CD14-positive monocyte (primary cell): ENCODE measurements at regions not wholly inside any gene's neighbourhood (a gene's known extent, or its start where the extent isn't known, plus 50 kb on each side); places are given as distances from the start of the nearest gene placed in this dataset.

Experiments
- DNase-seq, 3 donors: peaks; one replicate each; pipeline ENCODE4 v3.0.0-alpha.2; 2011 to 2022
- H2AFZ ChIP-seq: 2 replicates; pipeline ENCODE4 v1.6.0; 2012; ENCODE audit warnings: mild to moderate bottlenecking, low read depth, low read length, inconsistent platforms; ENCODE audit not compliant: insufficient read depth, poor library complexity, severe bottlenecking
- H3K27ac ChIP-seq, 2 donors: 1 replicate in 1 of 2; 2 replicates in 1 of 2; pipeline ENCODE4 v1.5.1; 2012 to 2013; ENCODE audit warnings: low read length in 2 of 2, control low read depth in 1 of 2, inconsistent platforms in 1 of 2, low read depth in 1 of 2, mild to moderate bottlenecking in 1 of 2
- H3K27me3 ChIP-seq, 2 donors: one replicate each; pipeline versions ENCODE4 v1.6.0 to v1.6.1; 2011 to 2013; ENCODE audit warnings: low read length in 2 of 2; ENCODE audit not compliant: control insufficient read depth in 2 of 2, insufficient read depth in 2 of 2
- H3K36me3 ChIP-seq, 2 donors: replicated peaks in 1 of 2; 1 replicate in 1 of 2; 2 replicates in 1 of 2; pipeline versions ENCODE4 v1.5.1 to v1.6.1; 2012 to 2013; ENCODE audit warnings: low read length in 2 of 2, control low read depth in 1 of 2, inconsistent platforms in 1 of 2, mild to moderate bottlenecking in 1 of 2; ENCODE audit not compliant: insufficient read depth in 2 of 2, control insufficient read depth in 1 of 2
- H3K4me1 ChIP-seq, 2 donors: 1 replicate in 1 of 2; 2 replicates in 1 of 2; pipeline versions ENCODE4 v1.5.1 to v1.6.1; 2012 to 2013; ENCODE audit warnings: low read length in 2 of 2, control low read depth in 1 of 2, inconsistent platforms in 1 of 2, mild to moderate bottlenecking in 1 of 2, moderate library complexity in 1 of 2; ENCODE audit not compliant: insufficient read depth in 2 of 2, control insufficient read depth in 1 of 2
- H3K4me2 ChIP-seq: replicated peaks from 2 replicates; pipeline ENCODE3; 2012; ENCODE audit warnings: low read length, moderate library complexity, mild to moderate bottlenecking; ENCODE audit not compliant: poor library complexity, severe bottlenecking; ENCODE audit errors: extremely low read depth
- H3K4me3 ChIP-seq, 3 experiments: fragments of 200-600 bp in 1 of 3; sonication (generic) in 1 of 3; replicated peaks in 1 of 3; 1 replicate in 2 of 3; 2 replicates in 1 of 3; pipeline ENCODE4 v1.5.1; 2011 to 2013; ENCODE audit warnings: low read length in 3 of 3, mild to moderate bottlenecking in 3 of 3, control low read depth in 2 of 3, low read depth in 2 of 3, inconsistent platforms in 1 of 3, moderate library complexity in 1 of 3
- H3K79me2 ChIP-seq: 2 replicates; pipeline ENCODE4 v1.6.0; 2012; ENCODE audit warnings: mild to moderate bottlenecking, control low read depth, inconsistent platforms, low read length, moderate library complexity; ENCODE audit not compliant: insufficient read depth
- H3K9ac ChIP-seq: 2 replicates; pipeline ENCODE4 v1.6.0; 2017; ENCODE audit warnings: low read length, mild to moderate bottlenecking; ENCODE audit not compliant: insufficient read depth, poor library complexity, severe bottlenecking
- H3K9me3 ChIP-seq, 2 donors: replicated peaks in 1 of 2; 1 replicate in 1 of 2; 2 replicates in 1 of 2; pipeline versions ENCODE4 v1.5.1 to v1.6.1; 2012 to 2013; ENCODE audit warnings: low read length in 2 of 2, control low read depth in 1 of 2; ENCODE audit not compliant: control insufficient read depth in 1 of 2, insufficient read depth in 1 of 2
- H4K20me1 ChIP-seq: 2 replicates; pipeline ENCODE4 v1.6.0; 2012; ENCODE audit warnings: mild to moderate bottlenecking, low read length, control low read depth, moderate library complexity; ENCODE audit not compliant: insufficient read depth
- H3K27ac Mint-ChIP-seq, 7 donors: one replicate each; pipeline ENCODE4 v1.8.0; 2020; ENCODE audit warnings: mild to moderate bottlenecking in 7 of 7, mixed read lengths in 7 of 7, moderate library complexity in 6 of 7, inconsistent platforms in 2 of 7
- H3K27me3 Mint-ChIP-seq, 3 donors: one replicate each; pipeline ENCODE4 v1.8.0; 2021 to 2022; ENCODE audit warnings: low read depth in 3 of 3, mild to moderate bottlenecking in 3 of 3, mixed read lengths in 3 of 3, moderate library complexity in 3 of 3, inconsistent platforms in 1 of 3
- H3K36me3 Mint-ChIP-seq, 2 donors: one replicate each; pipeline ENCODE4 v1.8.0; 2020; ENCODE audit warnings: mixed read lengths in 2 of 2, inconsistent platforms in 1 of 2, mild to moderate bottlenecking in 1 of 2
- H3K4me1 Mint-ChIP-seq: one replicate; pipeline ENCODE4 v1.8.0; 2020; ENCODE audit warnings: mild to moderate bottlenecking, mixed read lengths
- H3K4me3 Mint-ChIP-seq, 2 donors: one replicate each; pipeline ENCODE4 v1.8.0; 2020; ENCODE audit warnings: mild to moderate bottlenecking in 2 of 2, mixed read lengths in 2 of 2, moderate library complexity in 1 of 2
- H3K9me3 Mint-ChIP-seq, 7 donors: one replicate each; pipeline ENCODE4 v1.8.0; 2020 to 2022; ENCODE audit warnings: mixed read lengths in 7 of 7, mild to moderate bottlenecking in 6 of 7, moderate library complexity in 6 of 7, inconsistent platforms in 2 of 7
- CTCF ChIP-seq: fragments of 200-600 bp; IDR thresholded peaks from one replicate; pipeline ENCODE4 v1.8.0; 2022; ENCODE audit warnings: antibody characterized with exemption, mild to moderate bottlenecking
- WGBS: methylation state at CpG from one replicate; pipeline ENCODE4 v1.1.5; 2013; ENCODE audit warnings: missing lambda C conversion rate; ENCODE audit not compliant: insufficient coverage; 5-methylcytosine and 5-hydroxymethylcytosine counted together
- intact Hi-C, 2 donors: fragments of 100-400 bp; cut with micrococcal nuclease; formaldehyde crosslinking; loops; one replicate each; pipeline versions ENCODE4 v1.15.0 to v1.15.1; 2023

DNA sequence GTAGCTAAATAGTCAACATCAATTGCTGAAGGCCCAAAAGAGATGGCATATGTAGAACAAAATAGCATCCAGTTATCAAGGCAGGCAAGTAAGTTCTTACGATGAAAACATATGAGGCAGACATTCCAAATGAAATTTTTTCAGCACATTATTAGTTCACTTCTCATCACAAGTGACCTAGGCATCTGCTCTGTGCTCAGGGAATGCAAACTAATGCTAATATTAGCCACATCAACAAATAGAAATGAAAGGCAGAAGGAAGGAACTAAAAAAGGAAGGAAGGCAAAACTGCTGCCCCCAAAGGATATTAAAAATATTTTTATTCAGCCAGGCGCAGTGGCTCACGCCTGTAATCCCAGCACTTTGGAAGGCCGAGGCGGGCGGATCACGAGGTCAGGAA, 51.2 kb upstream of the ROCK1 start:
- Histone ChIP-seq H3K4me2 (peak overlapping the region; percentile 29), H3K36me3 (no peaks in the 10 kb centered on the region), H2AFZ (no peak overlapping the region), H3K9me3 (peaks cover 0 to 4% of the 10 kb centered on the region in 2 donors), H3K4me3 (peak overlapping the region in 1 of 3 experiments; percentile 29), H4K20me1 (no peaks in the 10 kb centered on the region), H3K4me1 (peaks cover 34 to 41% of the 10 kb centered on the region in 2 donors), H3K27me3 (no peaks in the 10 kb centered on the region), H3K9ac (no peak overlapping the region), H3K27ac (peak overlapping the region; percentile 67 to 90), H3K79me2 (no peaks in the 10 kb centered on the region)
- DNase-seq = no peak
- Mint-ChIP-seq H3K36me3 (no peaks in the 10 kb centered on the region), H3K9me3 (peaks cover 0 to 5% (median 0%) of the 10 kb centered on the region in 7 donors), H3K4me3 (peak overlapping the region in 1 of 2 donors; percentile 8), H3K4me1 (peaks cover 28% of the 10 kb centered on the region), H3K27me3 (peaks cover 0 to 2% (median 2%) of the 10 kb centered on the region in 3 donors), H3K27ac (peak overlapping the region; percentile 92 to 98 (median 96))
- no peak for TF ChIP-seq CTCF
- 67% methylated on average over 1 of the region's 7 CpGs for WGBS
- intact Hi-C loops = loop anchor here in 1 of 2 donors (10.0 kb wide), 1 partner anchor 48 kb away; the partner anchor contains the start of gene ROCK1

DNA sequence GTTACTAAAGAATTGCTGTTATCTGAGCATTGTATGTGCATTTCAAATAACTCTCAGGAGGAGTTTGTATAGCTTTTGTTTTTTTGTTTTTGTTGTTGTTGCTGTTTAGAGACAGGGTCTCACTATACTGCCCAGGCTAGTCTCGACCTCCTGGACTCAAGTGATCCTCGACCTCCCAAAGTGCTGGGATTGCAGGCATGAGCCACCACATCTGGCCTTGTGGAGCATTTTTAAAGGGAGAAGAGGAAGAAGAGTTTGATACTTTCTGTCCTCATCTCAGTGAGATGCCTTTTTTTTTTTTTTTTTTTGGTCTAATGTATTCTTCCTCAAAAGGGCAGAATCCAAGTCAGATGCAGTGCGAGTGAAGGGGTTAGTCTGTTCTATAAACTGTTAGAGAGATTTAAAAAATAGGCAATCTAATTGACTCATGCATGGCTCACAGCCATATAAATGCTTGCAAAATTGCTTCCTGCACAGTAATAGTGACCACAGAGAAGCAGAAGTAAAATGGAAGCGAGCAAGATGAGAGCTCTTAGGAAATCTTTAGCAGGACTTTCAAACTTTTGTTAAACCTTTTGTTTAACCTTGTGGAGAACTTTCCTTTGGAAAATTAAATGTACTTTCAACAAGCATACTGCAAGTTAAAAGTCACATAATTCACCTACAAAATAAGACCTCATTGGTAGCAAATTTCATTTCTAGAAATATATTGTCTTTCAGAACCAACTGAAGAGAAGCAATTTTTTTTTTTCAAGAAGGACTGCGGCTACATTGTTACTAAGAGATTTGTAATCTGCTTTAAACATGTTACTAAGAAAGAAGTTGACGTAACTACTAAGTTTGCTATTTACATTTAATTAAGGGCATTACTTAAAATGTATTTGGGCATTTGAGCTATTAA, 52.3 kb upstream of the ROCK1 start:
- DNase-seq = peak; percentile 93 to 98 (median 95)
- Histone ChIP-seq H3K27ac (peak overlapping the region; percentile 90), H3K4me3 (peak overlapping the region in 2 of 3 experiments; percentile 25 to 62), H2AFZ (no peak overlapping the region), H3K4me1 (peaks cover 34 to 41% of the 10 kb centered on the region in 2 donors), H3K9me3 (no peaks in the 10 kb centered on the region), H3K4me2 (peak overlapping the region; percentile 80), H3K27me3 (no peaks in the 10 kb centered on the region), H3K9ac (peak overlapping the region; percentile 43), H3K36me3 (no peaks in the 10 kb centered on the region), H4K20me1 (no peaks in the 10 kb centered on the region), H3K79me2 (no peaks in the 10 kb centered on the region)
- Mint-ChIP-seq H3K27me3 (peaks cover 0 to 2% (median 0%) of the 10 kb centered on the region in 3 donors), H3K4me3 (peak overlapping the region in 1 of 2 donors; percentile 74), H3K36me3 (no peaks in the 10 kb centered on the region), H3K9me3 (peaks cover 0 to 3% (median 0%) of the 10 kb centered on the region in 7 donors), H3K27ac (peak overlapping the region; percentile 92 to 98 (median 96)), H3K4me1 (peaks cover 30% of the 10 kb centered on the region)
- intact Hi-C loops = loop anchor here (1.0 to 10.0 kb wide), 2 partner anchors 49 to 53 kb away; partner anchors contain the start of gene ROCK1 (in 2 of the 2)
- no CpG with 5 or more reads among the region's 6 CpGs for WGBS
- TF ChIP-seq CTCF = no peak
